OCI-LY3 (cell line): ENCODE measurements at regions not wholly inside any gene's neighbourhood (a gene's known extent, or its start where the extent isn't known, plus 50 kb on each side); places are given as distances from the start of the nearest gene placed in this dataset.

Source experiments
- EZH2phosphoT487 ChIP-seq: fragments of 200-600 bp; shearing (Covaris generic); IDR thresholded peaks from 2 replicates; pipeline ENCODE4 v1.6.1; 2018; ENCODE audit warnings: antibody characterized with exemption, mixed run types, low read depth
- TF ChIP-seq, protein P1 (sequence below): fragments of 200-600, 300-600 bp; sonication (generic); IDR thresholded peaks from 2 replicates; pipeline ENCODE4 v1.5.1; 2014; ENCODE audit warnings: antibody characterized with exemption, low read length, low read depth

DNA sequence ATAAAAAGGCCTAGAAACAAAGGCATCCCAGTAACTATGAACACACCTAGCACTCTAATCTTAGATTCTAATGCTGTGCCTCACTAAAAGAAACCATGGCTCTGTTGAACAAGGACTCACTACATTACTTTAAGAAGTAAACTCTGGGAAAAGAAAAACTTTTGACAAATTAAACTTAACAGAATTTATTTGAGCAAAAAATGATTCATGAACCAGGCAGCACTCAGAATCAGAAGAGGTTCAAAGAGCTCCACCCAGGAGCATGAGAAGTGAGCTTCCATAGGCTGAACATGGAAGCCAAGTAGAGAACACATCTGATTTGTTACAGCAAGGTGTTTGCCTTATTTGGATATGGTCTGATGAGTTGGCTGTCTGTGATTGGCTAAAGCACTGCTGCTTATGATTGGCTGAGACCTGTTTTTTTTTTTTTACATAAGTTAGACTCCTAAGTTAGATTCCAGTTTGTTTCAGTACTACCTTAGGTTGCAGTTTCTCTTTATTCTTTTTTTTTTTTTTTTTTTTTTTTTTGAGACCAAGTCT is 343.6 kb upstream of the SASH1 start:
- TF ChIP-seq, protein P1, sequence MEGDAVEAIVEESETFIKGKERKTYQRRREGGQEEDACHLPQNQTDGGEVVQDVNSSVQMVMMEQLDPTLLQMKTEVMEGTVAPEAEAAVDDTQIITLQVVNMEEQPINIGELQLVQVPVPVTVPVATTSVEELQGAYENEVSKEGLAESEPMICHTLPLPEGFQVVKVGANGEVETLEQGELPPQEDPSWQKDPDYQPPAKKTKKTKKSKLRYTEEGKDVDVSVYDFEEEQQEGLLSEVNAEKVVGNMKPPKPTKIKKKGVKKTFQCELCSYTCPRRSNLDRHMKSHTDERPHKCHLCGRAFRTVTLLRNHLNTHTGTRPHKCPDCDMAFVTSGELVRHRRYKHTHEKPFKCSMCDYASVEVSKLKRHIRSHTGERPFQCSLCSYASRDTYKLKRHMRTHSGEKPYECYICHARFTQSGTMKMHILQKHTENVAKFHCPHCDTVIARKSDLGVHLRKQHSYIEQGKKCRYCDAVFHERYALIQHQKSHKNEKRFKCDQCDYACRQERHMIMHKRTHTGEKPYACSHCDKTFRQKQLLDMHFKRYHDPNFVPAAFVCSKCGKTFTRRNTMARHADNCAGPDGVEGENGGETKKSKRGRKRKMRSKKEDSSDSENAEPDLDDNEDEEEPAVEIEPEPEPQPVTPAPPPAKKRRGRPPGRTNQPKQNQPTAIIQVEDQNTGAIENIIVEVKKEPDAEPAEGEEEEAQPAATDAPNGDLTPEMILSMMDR: no peak
- no peak for TF ChIP-seq EZH2phosphoT487
